T-helper 1 cell (primary cell): ENCODE measurements at regions not wholly inside any gene's neighbourhood (a gene's known extent, or its start where the extent isn't known, plus 50 kb on each side); places are given as distances from the start of the nearest gene placed in this dataset.

ENCODE experiments used
- DNase-seq, 5 donors: peaks; one replicate each; pipeline ENCODE4 v3.0.0-alpha.2; 2012 to 2020

DNA sequence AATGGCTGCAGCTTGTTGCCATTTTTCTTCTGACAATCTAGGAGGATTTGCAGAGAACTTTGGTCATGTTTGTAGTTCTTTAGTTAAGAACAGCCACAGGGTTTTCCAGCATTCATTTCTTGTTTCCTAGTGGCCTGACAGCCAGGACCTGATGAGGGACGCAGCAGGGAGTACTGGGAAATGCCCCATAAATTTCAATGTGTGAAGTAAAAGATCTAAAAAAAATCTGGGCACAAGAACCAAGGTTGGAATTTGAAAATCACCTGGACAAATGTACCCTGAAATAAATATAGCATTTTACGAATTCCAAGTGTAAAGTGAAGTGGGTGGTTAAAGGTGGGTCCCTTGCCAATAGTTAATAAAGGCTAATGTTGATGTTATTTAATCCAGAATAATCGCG lies 195.0 kb downstream of the ZIC1 start:
- no peak for DNase-seq

DNA sequence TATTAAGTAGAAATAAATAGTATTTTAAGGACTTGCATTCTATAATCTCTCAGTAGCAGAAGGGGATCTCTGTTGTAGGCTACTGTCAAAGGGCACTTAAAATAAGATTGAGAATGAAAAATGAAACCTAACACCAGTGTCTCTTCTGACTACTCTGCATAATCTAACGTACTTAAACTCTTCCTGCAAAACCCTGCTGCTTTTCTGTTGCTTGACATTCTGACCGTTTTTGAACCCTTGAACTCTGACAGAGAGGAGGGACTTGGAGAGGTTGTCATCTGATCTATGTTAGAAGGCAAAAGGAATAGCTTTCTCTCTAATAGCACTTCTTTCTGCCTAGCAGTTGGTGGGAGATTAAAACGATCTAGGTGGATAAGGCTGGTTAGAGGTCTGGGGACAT lies 204.6 kb downstream of the ZIC1 start:
- DNase-seq, result no peak

- no peak for DNase-seq
These were observed 205.0 kb downstream of the ZIC1 start for GRCh38 chr3:147614210-147614609.

- DNase-seq, result no peak
These were observed 205.9 kb downstream of the ZIC1 start for GRCh38 chr3:147615035-147615434.

DNA sequence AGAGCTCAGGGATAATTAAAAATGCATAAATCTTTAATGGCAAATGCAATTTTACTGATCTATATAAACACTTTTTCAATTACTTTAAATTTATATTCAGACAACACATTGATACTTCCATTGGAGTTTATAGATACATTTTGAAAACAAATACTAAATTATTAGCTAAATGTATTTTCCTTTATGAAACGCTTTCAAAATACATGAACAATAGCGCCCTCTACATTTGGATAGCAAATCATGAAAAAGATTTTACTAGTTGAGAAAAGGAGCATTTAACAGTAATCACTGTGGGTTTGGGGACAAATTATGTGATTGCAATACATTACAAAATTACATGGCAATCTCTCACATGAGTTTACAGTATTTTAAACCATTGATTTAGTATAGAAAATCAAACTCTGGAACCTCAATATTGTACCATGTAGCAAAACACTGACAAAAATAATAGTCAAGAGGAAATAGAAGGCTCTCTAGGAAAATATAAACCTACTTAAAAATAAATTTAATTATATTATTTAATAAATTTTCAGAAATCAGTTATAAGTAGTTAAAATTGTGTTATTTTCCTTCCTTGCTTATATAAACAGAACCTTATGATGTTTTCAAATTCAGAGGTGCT lies 207.9 kb downstream of the ZIC1 start:
- DNase-seq, result no peak

GRCh38 chr3:147618691-147619090 lies 209.5 kb downstream of the ZIC1 start:
- no peak for DNase-seq

- no peak for DNase-seq
These were observed 210.9 kb downstream of the ZIC1 start for GRCh38 chr3:147619921-147620560.

DNA sequence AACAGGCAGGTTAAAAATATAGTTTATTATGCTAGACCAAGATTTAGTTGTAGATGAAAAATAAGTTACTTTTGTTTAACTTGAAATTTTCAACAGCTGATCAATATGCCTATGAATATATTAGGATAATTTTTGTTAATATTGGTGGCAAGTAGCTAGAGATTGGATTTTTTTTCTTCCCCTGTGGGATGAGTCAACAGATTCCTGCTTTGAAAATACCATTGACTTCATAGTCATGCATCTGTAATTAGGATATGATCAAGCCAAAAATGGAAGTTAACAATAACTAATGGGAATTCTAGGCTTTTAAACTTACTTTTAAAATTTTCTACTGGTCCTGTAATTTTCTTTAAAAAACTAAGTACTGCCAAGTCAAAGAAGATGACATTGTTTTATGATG lies 211.7 kb downstream of the ZIC1 start:
- no peak for DNase-seq

GRCh38 chr3:147630921-147631415 lies 221.8 kb downstream of the ZIC1 start:
- DNase-seq, result no peak

- DNase-seq, result no peak
These were observed 231.6 kb downstream of the ZIC1 start for GRCh38 chr3:147640781-147641180.

GRCh38 chr3:147645761-147646160 lies 236.6 kb downstream of the ZIC1 start:
- no peak for DNase-seq

- DNase-seq, result no peak
These were observed 240.3 kb downstream of the ZIC1 start for GRCh38 chr3:147649475-147649874.

GRCh38 chr3:147651107-147651778 lies 242.1 kb downstream of the ZIC1 start:
- DNase-seq, result no peak

- DNase-seq, result no peak
These were observed 243.6 kb downstream of the ZIC1 start for GRCh38 chr3:147652651-147653366.

GRCh38 chr3:147653367-147653923 lies 244.3 kb downstream of the ZIC1 start:
- DNase-seq, result no peak

DNA sequence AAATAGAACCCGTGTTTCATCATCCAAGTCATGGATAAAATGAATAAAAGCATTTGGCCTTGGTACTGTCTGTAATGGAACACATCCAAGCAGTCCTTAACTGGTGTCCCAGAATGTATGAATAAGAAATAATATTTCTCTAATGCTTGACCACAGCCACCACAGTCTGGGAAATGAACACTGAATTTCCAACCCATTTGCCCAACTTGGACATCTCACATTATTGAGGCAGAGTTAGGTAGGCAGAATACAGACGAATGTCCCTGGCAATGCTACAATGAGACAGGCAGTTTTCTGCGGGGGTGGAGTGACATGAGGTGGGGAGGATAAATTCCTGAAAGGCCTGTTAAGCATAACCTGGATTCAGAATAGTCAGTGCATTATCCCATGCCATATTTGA lies 245.7 kb downstream of the ZIC1 start:
- DNase-seq, result no peak

DNA sequence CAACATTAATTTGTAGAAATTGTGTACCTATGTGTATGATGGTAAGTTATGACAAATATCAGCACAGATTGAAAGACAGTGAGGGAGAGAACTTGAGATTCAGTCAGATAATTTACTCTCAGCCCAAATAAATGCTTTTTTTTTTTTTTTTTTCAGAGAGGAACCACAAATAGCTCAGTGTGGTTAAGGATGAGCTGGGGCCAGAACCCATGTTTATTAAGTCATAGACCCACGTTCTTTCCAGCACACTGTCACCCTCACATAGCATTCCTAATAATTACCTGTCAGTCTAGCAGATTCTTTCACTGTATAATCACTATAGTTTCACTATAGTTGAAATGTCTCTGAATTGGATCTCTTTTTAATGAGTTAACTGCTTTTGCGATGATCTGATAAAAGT lies 246.1 kb downstream of the ZIC1 start:
- no peak for DNase-seq

DNA sequence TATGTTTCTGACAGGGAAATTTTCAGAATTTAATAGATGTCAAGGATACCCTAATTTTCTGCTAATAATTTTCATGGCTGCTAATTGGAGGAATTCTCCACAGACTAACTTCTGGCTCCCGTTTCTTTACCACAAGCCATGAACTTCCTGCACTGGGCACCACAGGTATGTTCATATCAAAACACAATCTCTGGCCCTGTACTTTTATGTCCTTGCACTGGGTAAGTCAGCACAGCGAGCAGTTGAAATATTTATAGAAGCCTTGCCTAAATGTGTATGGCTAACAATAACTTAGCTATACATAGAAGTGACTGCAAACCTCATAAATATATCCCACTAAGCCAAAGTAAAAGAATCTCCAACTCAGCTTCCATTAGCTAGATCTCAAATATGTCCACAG lies 246.9 kb downstream of the ZIC1 start:
- DNase-seq, result no peak

GRCh38 chr3:147661916-147662315 lies 252.8 kb downstream of the ZIC1 start:
- DNase-seq, result no peak

DNA sequence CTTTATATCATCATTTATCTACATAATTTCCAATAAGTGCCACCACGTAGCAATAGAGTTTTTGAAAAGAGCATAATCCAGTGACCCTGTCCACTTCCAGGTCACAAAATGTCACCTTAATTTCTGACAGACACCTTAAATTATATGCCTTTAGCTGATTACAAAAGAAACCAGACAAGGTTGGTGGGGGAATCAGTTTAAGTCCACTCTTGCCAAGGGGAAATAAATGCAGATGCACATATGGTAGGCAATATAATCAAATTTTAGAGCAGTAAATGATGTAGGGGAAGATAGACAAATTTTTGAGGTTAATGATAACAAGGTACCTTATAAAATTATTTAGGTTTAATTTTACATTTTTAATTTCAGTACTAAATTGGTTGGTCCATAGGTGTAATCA lies 253.5 kb downstream of the ZIC1 start:
- DNase-seq, result no peak

- no peak for DNase-seq
These were observed 259.9 kb downstream of the ZIC1 start for GRCh38 chr3:147669077-147669476.

DNA sequence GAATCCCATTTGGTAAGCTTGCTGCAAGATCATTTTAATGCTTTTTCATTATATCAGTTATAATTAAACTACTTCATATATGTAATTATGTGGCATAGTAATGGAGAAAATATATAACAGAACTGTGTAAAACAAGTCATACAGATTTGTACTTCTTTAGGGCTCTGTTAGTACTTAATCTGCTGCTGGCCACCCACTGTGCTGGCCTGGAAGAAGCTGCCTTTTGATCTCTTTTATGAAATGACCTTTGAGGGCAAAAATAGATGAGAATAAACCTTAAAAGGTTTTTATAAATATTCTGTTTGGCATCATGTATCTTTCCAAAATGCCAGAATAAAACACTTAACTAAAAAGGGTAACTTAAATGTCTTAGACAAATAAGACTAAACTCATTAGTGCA lies 262.9 kb downstream of the ZIC1 start:
- DNase-seq, result no peak

GRCh38 chr3:147672436-147672835 lies 263.3 kb downstream of the ZIC1 start:
- no peak for DNase-seq
